ENCODE measurements at regions not wholly inside any gene's neighbourhood (a gene's known extent, or its start where the extent isn't known, plus 50 kb on each side); places are given as distances from the start of the nearest gene placed in this dataset.

GRCh38 chr18:51878724-51879123 is 461.3 kb upstream of the DCC start:
- peaks cover 4% of the 10 kb centered on the region for H3K4me1 ChIP-seq (ENCODE audit: control insufficient read depth, insufficient read depth, low read length)
- no peaks in the 10 kb centered on the region for H3K27me3 ChIP-seq (ENCODE audit: control insufficient read depth, insufficient read depth, low read length, poor library complexity, severe bottlenecking)
- no peaks in the 10 kb centered on the region for H3K36me3 ChIP-seq (ENCODE audit: control insufficient read depth, insufficient read depth, low read length)
- Mint-ChIP-seq H3K27ac (no peak overlapping the region), H3K36me3 (ENCODE audit: low read depth) (no peaks in the 10 kb centered on the region), H3K4me1 (peaks cover 2% of the 10 kb centered on the region), H3K27me3 (ENCODE audit: insufficient read depth) (no peaks in the 10 kb centered on the region), H3K4me3 (no peak overlapping the region), H3K9me3 (peaks cover 2% of the 10 kb centered on the region)
- no peak overlapping the region for H3K9ac ChIP-seq (ENCODE audit: extremely low read depth, low read length, poor library complexity, severe bottlenecking)
- H3K27ac ChIP-seq (ENCODE audit: low read depth, low read length): no peak overlapping the region
- WGBS, 2 experiments (ENCODE audit: insufficient coverage in 1 of 2, insufficient read length in 1 of 2): 94 to 100% methylated on average over 1 of the region's 1 CpG
- no peaks in the 10 kb centered on the region for H3K9me3 ChIP-seq (ENCODE audit: control insufficient read depth, low read length)
- DNase-seq: no peak
- no peak for TF ChIP-seq CTCF (conservative IDR thresholded peaks at IDR 0.05)
- H3K4me3 ChIP-seq (ENCODE audit: low read length): no peak overlapping the region

- Histone ChIP-seq H3K4me1 (ENCODE audit: control insufficient read depth, insufficient read depth, low read length) (peaks cover 4% of the 10 kb centered on the region), H3K36me3 (ENCODE audit: control insufficient read depth, insufficient read depth, low read length) (no peaks in the 10 kb centered on the region), H3K27ac (ENCODE audit: low read depth, low read length) (no peak overlapping the region), H3K9ac (ENCODE audit: extremely low read depth, low read length, poor library complexity, severe bottlenecking) (no peak overlapping the region), H3K4me3 (ENCODE audit: low read length) (no peak overlapping the region), H3K9me3 (ENCODE audit: control insufficient read depth, low read length) (no peaks in the 10 kb centered on the region), H3K27me3 (ENCODE audit: control insufficient read depth, insufficient read depth, low read length, poor library complexity, severe bottlenecking) (no peaks in the 10 kb centered on the region)
- Mint-ChIP-seq H3K4me3 (no peak overlapping the region), H3K27me3 (ENCODE audit: insufficient read depth) (no peaks in the 10 kb centered on the region), H3K36me3 (ENCODE audit: low read depth) (no peaks in the 10 kb centered on the region), H3K4me1 (peaks cover 2% of the 10 kb centered on the region), H3K9me3 (peaks cover 2% of the 10 kb centered on the region), H3K27ac (no peak overlapping the region)
- no peak for DNase-seq
- TF ChIP-seq CTCF (conservative IDR thresholded peaks at IDR 0.05): no peak
- WGBS, 2 experiments (ENCODE audit: insufficient coverage in 1 of 2, insufficient read length in 1 of 2): no CpG with 5 or more reads among the region's 1 CpG
Measured at GRCh38 chr18:51879329-51879728, 460.7 kb upstream of the DCC start.

GRCh38 chr18:51881394-51881793 is 458.6 kb upstream of the DCC start:
- Histone ChIP-seq H3K4me1 (ENCODE audit: control insufficient read depth, insufficient read depth, low read length) (peaks cover 4% of the 10 kb centered on the region), H3K27me3 (ENCODE audit: control insufficient read depth, insufficient read depth, low read length, poor library complexity, severe bottlenecking) (no peaks in the 10 kb centered on the region), H3K9ac (ENCODE audit: extremely low read depth, low read length, poor library complexity, severe bottlenecking) (no peak overlapping the region), H3K4me3 (ENCODE audit: low read length) (no peak overlapping the region), H3K9me3 (ENCODE audit: control insufficient read depth, low read length) (no peaks in the 10 kb centered on the region), H3K36me3 (ENCODE audit: control insufficient read depth, insufficient read depth, low read length) (no peaks in the 10 kb centered on the region), H3K27ac (ENCODE audit: low read depth, low read length) (no peak overlapping the region)
- H3K27me3 Mint-ChIP-seq (ENCODE audit: insufficient read depth): no peaks in the 10 kb centered on the region
- TF ChIP-seq CTCF (conservative IDR thresholded peaks at IDR 0.05): no peak
- DNase-seq: no peak
- no peak overlapping the region for H3K27ac Mint-ChIP-seq
- 94 to 100% methylated on average over 2 of the region's 2 CpGs for WGBS, 2 experiments (ENCODE audit: insufficient coverage in 1 of 2, insufficient read length in 1 of 2)
- no peaks in the 10 kb centered on the region for H3K36me3 Mint-ChIP-seq (ENCODE audit: low read depth)
- peaks cover 2% of the 10 kb centered on the region for H3K4me1 Mint-ChIP-seq
- H3K9me3 Mint-ChIP-seq: peaks cover under 1% of the 10 kb centered on the region
- no peak overlapping the region for H3K4me3 Mint-ChIP-seq
